Kidney epithelial cell (primary cell): ENCODE measurements at regions not wholly inside any gene's neighbourhood (a gene's known extent, or its start where the extent isn't known, plus 50 kb on each side); places are given as distances from the start of the nearest gene placed in this dataset.

ENCODE experiments used
- DNase-seq: peaks from one replicate; pipeline ENCODE4 v3.0.0-alpha.2; 2010; ENCODE audit warnings: low read depth
- H3K27me3 ChIP-seq: 2 replicates; pipeline ENCODE4 v1.6.0; 2011; ENCODE audit warnings: low read length; ENCODE audit not compliant: control insufficient read depth, insufficient read depth
- H3K36me3 ChIP-seq: 2 replicates; pipeline ENCODE4 v1.5.1; 2011; ENCODE audit warnings: low read length; ENCODE audit not compliant: control insufficient read depth, insufficient read depth
- H3K4me3 ChIP-seq: 2 replicates; pipeline ENCODE4 v1.5.1; 2011; ENCODE audit warnings: low read depth, mild to moderate bottlenecking, control low read depth, low read length
- TF ChIP-seq, protein P1 (sequence below): IDR thresholded peaks from 2 replicates; pipeline ENCODE4 v1.5.1; 2011; ENCODE audit warnings: mild to moderate bottlenecking, moderate library complexity, low read length, control low read depth, inconsistent platforms; ENCODE audit not compliant: insufficient read depth, poor library complexity, severe bottlenecking

DNA sequence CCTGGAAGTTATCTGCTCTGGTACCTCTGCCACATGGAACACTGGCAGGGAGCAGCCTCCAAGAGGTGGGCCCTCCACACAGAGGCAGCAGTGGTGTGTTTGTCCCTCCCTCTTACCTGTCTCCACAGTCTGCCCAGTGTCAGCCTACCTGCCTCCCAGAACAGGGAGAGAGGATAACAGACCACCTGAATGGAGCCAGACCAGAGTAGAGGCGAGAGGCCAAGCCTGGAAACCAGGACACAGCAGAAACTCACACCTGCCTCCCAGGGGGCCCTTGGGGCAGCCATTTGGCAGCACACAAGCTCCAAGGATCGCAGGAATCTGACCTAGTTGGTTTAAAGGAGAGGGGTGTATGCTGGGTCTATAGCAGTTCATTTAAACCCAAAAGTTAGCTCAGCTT lies 100.2 kb upstream of the ZNF366 start:
- TF ChIP-seq, protein P1, sequence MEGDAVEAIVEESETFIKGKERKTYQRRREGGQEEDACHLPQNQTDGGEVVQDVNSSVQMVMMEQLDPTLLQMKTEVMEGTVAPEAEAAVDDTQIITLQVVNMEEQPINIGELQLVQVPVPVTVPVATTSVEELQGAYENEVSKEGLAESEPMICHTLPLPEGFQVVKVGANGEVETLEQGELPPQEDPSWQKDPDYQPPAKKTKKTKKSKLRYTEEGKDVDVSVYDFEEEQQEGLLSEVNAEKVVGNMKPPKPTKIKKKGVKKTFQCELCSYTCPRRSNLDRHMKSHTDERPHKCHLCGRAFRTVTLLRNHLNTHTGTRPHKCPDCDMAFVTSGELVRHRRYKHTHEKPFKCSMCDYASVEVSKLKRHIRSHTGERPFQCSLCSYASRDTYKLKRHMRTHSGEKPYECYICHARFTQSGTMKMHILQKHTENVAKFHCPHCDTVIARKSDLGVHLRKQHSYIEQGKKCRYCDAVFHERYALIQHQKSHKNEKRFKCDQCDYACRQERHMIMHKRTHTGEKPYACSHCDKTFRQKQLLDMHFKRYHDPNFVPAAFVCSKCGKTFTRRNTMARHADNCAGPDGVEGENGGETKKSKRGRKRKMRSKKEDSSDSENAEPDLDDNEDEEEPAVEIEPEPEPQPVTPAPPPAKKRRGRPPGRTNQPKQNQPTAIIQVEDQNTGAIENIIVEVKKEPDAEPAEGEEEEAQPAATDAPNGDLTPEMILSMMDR = no peak
- Histone ChIP-seq H3K4me3 (no peak overlapping the region), H3K36me3 (no peaks in the 10 kb centered on the region), H3K27me3 (no peaks in the 10 kb centered on the region)
- DNase-seq = no peak

DNA sequence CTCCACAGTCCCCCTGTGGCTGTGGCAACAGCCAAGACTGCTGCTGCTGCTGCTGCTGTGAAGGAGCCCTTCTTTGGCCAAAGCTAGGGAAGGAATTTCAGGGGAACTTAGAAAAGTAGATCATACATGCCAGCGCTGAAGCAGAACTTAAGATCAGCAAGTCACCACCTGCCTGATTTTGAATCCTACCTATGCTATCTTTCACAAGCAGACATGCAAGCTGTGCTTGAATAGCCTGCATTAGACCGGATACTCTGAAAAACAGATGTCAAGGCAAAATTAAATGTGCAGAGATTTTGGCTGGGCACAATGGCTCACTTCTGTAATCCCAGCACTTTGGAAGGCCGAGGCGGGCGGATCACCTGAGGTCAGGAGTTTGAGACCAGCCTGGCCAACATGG lies 99.3 kb upstream of the ZNF366 start:
- TF ChIP-seq, protein P1 = no peak
- DNase-seq = no peak
- no peaks in the 10 kb centered on the region for H3K36me3 ChIP-seq
- no peaks in the 10 kb centered on the region for H3K27me3 ChIP-seq
- no peak overlapping the region for H3K4me3 ChIP-seq

DNA sequence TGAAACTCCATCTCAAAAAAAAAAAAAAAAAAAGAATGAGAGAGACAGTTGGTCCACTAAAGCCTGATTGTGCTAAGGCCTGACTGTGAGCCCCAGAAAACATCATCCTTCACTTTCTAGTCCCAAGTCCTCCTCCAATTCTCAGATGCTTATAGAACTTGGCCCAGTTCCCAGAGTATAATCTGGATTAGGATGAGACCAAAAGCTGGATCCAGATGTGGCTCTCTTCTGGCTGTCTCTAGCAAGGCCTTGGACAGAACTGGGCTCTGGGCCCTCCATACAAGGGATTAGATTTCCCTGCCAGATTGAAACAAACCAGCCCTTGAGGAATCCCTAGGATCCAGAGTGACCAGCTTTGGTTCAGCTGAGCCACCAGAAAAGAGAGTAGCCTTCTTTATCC lies 98.4 kb upstream of the ZNF366 start:
- DNase-seq = no peak
- Histone ChIP-seq H3K27me3 (no peaks in the 10 kb centered on the region), H3K4me3 (no peak overlapping the region), H3K36me3 (no peaks in the 10 kb centered on the region)
- TF ChIP-seq, protein P1 = no peak

DNA sequence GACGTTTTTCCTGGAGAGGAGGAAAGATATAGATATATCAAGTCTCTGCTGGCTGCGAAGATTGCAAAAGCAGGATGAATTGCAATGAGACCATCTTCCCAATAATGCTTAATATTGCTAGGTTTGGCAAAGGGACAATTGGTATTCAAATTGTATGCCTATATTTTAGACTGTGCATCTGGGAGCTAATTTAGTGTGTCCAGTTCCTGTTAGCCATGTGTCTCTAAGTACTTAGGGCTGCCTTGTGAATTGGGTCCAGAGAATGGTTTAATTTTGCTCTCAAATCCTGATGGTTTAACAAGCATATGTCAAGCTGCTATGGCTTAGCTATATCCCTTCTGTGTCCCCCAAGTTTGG lies 97.6 kb upstream of the ZNF366 start:
- no peak for DNase-seq
- H3K27me3 ChIP-seq = no peaks in the 10 kb centered on the region
- TF ChIP-seq, protein P1 = no peak
- no peaks in the 10 kb centered on the region for H3K36me3 ChIP-seq
- H3K4me3 ChIP-seq = no peak overlapping the region

DNA sequence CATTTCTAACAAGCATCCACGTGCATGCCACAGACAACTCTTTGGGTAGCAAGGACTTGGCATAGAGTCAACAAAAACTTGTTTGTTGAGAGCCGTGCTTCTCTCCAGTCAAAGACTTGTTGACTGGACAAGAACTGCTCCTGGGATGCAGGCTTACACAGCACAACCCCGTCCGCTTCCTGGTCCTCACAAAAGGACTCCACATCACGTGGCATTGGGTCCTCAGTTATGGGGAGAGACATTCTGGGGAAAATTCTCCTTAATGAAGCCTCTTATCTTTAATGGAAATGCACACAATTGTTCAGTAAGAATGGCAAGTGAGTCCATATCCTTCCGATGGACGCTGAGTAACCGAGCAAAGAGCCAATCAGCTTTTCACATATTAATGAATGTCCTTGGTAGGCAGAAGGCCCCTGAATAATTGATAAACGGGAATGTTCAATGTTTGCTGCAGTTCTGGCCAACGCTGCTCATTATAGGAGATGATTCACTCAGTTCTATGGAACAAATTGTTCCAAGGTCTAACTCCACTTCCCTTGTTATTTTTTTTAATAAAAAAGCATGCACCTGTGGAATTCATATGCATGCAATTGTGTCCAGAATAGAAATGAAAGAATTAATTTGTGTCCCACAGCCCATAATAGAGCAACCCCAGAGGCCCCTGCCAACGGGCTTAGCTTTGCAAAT lies 97.0 kb upstream of the ZNF366 start:
- Histone ChIP-seq H3K4me3 (no peak overlapping the region), H3K36me3 (no peaks in the 10 kb centered on the region), H3K27me3 (no peaks in the 10 kb centered on the region)
- DNase-seq = no peak
- TF ChIP-seq, protein P1 = no peak

DNA sequence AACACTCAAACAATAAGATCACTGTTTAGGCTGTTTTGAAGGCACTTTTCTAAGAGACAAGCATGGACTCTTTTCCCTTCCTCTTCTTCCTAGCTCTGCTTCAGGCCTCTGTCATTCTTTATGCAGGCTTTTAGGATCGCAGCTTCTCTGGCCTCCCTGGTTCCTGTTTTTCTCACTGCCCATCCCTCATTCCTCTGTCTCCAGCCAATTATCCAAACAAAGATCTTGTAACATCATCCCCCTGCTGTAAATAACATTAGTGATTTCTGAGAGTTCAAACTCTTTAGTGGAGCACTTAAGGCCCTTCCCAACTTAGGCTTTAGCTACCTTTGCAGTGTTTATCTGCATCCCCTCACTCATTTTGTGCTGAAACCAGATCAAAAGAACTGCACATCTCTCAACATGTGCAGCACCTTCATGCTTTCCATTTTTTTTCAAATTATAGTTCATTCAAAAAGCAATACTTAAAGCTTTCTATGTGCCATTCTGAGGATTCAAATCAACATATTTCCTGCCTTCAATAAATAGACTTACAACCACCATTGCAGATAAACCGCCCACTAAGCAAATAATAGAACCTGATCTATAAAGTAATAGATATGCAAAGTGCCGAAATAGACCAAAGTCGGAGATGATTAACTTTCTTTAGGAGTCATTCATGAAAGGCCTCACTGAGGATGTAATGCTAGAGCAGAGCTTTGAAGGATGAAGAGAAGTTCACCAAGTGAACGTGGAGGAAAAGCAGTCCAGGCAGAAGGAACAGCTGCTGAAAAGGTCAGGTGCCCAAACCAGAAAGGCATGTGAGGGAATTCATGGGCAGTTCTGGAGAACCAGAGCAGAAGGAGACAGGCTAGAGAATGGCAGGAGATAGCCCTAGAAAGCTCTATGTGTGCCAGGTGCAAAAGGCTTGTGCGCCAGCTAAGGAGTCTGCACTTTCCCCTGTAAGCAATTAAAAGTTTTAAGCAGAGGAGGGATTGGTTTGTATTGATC lies 95.8 kb upstream of the ZNF366 start:
- Histone ChIP-seq H3K36me3 (no peaks in the 10 kb centered on the region), H3K27me3 (no peaks in the 10 kb centered on the region), H3K4me3 (no peak overlapping the region)
- DNase-seq = no peak
- TF ChIP-seq, protein P1 = no peak
